ENCODE measurements at regions not wholly inside any gene's neighbourhood (a gene's known extent, or its start where the extent isn't known, plus 50 kb on each side); places are given as distances from the start of the nearest gene placed in this dataset.

- TF ChIP-seq EZH2 (IDR thresholded peaks at IDR 0.05; ENCODE audit: borderline replicate concordance, low read depth, low read length, severe bottlenecking) (no peak), CTCF (IDR thresholded peaks at IDR 0.05; ENCODE audit: extremely low read depth in 1 of 2, insufficient read depth in 1 of 2, low read depth in 1 of 2, low read length in 2 of 2) (no peak), MYC (IDR thresholded peaks at IDR 0.05; ENCODE audit: low read depth, low read length) (no peak), POLR2AphosphoS5 (IDR thresholded peaks at IDR 0.05; ENCODE audit: insufficient read depth, low read depth, low read length) (no peak), POLR2A (IDR thresholded peaks at IDR 0.05; ENCODE audit: low read depth, low read length) (no peak), MAX (IDR thresholded peaks at IDR 0.05; ENCODE audit: insufficient read depth, insufficient read length) (no peak), FOS (IDR thresholded peaks at IDR 0.05; ENCODE audit: borderline replicate concordance, insufficient read depth, low read length) (no peak)
Measured at GRCh38 chr7:131843898-131844331, 287.5 kb upstream of the PODXL start.
